ENCODE measurements at regions not wholly inside any gene's neighbourhood (a gene's known extent, or its start where the extent isn't known, plus 50 kb on each side); places are given as distances from the start of the nearest gene placed in this dataset.

DNA sequence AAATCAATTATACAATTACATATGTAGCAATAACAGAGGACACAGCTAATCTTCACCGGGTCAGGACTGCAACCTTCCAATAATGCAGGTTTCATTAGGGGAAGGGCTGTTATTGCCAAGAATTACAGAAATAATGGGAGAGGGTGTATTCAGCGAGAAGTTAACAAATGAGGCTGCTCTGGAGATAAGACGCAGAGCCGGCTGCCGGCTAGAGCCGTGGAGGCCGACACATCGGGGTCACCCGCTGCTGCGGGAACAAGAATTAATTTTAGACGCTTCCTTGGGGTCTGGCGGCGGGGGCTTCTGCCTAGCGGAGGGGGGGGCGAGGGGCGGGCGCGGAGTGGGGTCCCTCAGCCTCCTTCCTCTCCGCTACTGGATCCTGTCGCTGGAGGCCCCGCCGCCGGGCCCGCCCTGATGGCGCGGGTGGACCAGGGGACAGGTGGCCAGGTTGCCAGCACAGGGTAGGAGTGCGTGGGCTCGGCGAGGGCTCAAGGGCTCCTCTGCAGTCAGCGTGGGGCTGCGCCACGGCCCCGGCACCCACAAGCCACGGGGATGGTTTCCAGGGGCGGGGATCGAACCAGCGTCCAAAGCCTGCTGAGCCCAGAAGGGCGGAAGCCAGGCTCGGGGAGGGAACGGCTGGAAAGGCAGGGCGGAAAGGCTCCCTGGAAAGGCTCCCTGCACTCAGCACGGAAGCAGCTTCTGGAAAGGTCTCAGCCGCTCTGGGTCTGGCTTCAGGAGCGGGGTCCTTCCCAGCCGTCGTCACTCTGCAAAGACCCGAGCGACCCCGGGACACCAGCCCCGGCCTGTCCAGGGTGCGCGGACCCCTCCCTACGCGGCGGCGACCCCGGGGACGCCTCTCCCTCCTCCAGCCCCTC, 113.8 kb upstream of the NKX1-1 start:
- TF ChIP-seq, protein P1, sequence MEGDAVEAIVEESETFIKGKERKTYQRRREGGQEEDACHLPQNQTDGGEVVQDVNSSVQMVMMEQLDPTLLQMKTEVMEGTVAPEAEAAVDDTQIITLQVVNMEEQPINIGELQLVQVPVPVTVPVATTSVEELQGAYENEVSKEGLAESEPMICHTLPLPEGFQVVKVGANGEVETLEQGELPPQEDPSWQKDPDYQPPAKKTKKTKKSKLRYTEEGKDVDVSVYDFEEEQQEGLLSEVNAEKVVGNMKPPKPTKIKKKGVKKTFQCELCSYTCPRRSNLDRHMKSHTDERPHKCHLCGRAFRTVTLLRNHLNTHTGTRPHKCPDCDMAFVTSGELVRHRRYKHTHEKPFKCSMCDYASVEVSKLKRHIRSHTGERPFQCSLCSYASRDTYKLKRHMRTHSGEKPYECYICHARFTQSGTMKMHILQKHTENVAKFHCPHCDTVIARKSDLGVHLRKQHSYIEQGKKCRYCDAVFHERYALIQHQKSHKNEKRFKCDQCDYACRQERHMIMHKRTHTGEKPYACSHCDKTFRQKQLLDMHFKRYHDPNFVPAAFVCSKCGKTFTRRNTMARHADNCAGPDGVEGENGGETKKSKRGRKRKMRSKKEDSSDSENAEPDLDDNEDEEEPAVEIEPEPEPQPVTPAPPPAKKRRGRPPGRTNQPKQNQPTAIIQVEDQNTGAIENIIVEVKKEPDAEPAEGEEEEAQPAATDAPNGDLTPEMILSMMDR (IDR thresholded peaks at IDR 0.05; ENCODE audit: insufficient read depth, low read depth, low read length, missing control alignments), result no peak
- no peak overlapping the region for H3K4me3 ChIP-seq (ENCODE audit: low read length)
- DNase-seq (ENCODE audit: low read depth), result no peak

DNA sequence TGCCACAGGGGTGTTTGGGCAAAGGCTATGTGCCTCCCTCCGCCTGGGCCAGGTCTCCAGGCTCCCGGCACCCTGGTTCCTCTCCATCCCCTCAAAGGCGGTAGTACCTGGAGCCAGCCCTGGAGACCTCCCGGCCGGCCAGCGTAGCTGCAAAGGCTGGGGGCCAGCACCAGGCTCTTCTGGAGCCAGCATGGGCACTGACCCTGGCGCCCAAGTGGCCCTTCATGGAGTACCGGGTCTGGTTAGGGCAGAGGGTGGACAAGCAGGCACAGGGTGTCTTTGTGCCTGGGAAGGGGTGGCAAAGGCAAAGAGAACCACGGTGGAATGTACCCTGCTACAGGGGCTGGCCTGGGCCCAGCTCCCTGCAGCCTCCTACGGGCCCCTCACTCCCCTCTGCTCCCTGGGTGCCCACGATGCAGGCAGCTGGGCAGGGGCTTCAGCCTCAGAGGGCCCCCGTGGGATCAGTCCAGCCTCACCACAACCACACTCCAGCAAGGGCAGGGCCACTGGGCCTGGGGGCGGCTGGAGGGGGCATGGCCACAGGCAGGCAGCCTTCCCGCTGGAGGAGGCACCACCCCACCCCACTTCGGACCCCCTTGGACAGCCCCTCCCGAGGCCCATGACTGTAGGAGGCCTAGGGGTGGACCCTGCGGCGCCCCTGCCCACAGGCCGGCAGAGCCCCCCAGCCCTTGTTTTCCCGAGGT, 112.9 kb upstream of the NKX1-1 start:
- TF ChIP-seq, protein P1 (IDR thresholded peaks at IDR 0.05; ENCODE audit: insufficient read depth, low read depth, low read length, missing control alignments), result no peak
- H3K4me3 ChIP-seq (ENCODE audit: low read length), result no peak overlapping the region
- no peak for DNase-seq (ENCODE audit: low read depth)

DNA sequence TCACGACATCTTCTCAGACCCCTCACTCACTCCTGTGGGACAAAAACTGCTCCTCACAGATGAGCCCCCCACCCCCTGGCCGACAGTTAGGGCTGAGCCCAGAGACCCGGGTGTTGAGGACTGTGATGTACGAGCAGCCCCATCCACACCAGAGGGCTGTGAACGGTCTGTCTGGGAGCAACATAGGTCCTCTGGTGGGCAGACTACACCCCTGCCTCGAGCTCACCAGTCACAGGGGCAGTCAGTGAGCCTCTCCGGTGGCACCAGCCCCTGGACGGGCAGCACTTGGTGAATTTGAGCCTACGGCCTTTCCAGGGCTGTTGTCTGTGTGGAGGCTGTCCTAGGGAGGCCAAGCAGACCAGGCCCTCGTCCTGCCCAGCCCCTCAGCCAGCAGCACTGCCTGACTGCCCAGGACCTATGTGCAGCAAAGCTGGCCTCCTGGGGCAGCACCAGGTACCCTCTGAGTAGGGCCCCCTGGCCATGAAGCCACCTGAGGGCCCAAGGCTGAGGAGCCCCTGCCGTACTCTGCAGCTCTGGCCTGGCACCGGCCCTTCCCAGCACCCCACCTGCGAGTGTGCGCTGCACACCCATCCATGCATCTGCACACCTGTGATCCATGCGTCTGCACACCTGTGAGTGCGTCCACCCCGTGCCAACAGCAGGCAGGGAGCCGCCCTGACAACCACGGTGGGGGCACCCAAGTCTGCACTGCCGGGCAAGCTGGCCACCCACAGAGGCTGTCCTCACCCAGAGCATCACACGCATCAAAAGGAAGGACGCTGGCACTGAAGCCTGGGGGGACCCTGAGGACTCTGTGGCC, 111.6 kb upstream of the NKX1-1 start:
- no peak overlapping the region for H3K4me3 ChIP-seq (ENCODE audit: low read length)
- TF ChIP-seq, protein P1 (IDR thresholded peaks at IDR 0.05; ENCODE audit: insufficient read depth, low read depth, low read length, missing control alignments), result no peak
- DNase-seq (ENCODE audit: low read depth), result no peak

DNA sequence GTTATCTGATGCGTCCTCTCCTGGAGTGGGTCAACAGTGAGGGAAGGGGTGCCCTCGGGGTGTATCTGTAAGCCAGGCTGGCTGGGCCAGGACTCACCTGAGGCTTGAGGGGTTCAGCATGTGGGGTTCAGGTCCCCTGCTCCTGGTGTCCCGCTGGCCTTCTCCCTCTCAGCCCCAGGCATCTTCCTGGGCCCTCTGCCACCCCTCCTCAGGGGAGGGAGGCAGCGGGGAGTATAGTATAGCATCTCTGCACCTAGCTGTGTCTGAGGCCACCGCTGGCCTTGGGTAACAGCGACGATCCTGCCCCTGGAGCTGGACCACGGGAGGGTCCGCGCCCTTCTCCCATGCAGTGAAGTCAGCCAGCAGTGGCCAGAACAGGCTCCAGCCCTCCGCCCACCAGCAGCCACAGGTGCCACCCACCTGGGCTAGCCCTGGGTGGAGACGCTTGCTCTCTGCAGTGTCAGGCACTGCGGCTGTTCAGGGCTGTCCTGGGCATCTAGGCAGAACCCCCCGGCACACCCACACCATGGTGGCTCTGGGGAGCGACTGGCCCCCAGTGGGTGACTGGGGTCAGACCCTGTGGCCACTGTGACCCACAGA, 110.7 kb upstream of the NKX1-1 start:
- H3K4me3 ChIP-seq (ENCODE audit: low read length), result no peak overlapping the region
- DNase-seq (ENCODE audit: low read depth), result no peak
- TF ChIP-seq, protein P1 (IDR thresholded peaks at IDR 0.05; ENCODE audit: insufficient read depth, low read depth, low read length, missing control alignments), result no peak

DNA sequence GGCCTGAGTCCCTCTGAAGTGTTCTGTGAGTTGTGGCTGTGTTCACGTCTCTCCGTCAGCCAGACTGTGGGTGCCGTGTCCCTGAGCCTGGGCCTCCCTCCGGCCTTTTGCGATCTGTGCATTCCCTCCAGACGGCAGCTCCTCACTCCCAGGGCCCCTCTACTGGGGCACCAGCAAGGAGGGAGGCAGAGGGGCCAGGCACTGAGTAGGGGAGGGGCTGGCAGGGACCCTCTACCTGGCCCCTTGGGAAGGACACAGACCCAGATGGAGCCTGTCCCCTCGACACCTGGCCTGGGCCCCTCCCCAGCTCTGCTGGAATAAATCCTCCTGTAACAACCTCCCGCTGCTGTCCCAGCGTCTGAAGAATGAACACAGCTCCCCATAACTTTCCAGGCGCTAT, 110.0 kb upstream of the NKX1-1 start:
- TF ChIP-seq, protein P1 (IDR thresholded peaks at IDR 0.05; ENCODE audit: insufficient read depth, low read depth, low read length, missing control alignments), result no peak
- no peak for DNase-seq (ENCODE audit: low read depth)
- no peak overlapping the region for H3K4me3 ChIP-seq (ENCODE audit: low read length)

DNA sequence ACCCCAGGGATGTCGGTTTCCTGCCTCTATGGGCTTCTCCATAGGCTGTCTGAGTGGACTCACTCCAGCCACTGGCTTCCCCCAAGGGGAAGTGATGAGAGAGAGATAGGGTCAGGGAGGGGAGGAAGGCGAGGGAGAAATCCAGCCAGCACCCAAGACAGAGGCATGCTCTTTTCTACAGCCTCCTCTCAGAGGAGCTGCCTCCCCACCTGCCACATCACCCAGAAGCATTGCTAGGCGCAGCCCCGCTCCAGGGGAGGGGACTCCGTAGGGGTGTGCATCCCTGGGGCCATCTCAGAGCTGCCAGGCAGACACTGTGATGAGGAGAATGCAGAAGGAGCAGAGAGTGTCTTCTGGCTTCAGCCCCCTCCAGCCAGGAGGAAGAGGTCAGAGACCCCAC, 109.5 kb upstream of the NKX1-1 start:
- DNase-seq (ENCODE audit: low read depth), result no peak
- TF ChIP-seq, protein P1 (IDR thresholded peaks at IDR 0.05; ENCODE audit: insufficient read depth, low read depth, low read length, missing control alignments), result no peak
- no peak overlapping the region for H3K4me3 ChIP-seq (ENCODE audit: low read length)
